SIG-M5 treated with dmso at 0.1 percent for 504 hours (cell line): ENCODE measurements at regions not wholly inside any gene's neighbourhood (a gene's known extent, or its start where the extent isn't known, plus 50 kb on each side); places are given as distances from the start of the nearest gene placed in this dataset.

Experiments
- DNase-seq: peaks from one replicate; lab custom pipeline; 2025; ENCODE audit not compliant: unreplicated experiment; lab: John Stamatoyannopoulos, UW

- no peak for DNase-seq
These were observed 271.7 kb downstream of the CTTN start for GRCh38 chr11:70669871-70670675.

- no peak for DNase-seq
These were observed 272.3 kb downstream of the CTTN start for GRCh38 chr11:70670676-70671034.

- DNase-seq, result no peak
These were observed 272.8 kb downstream of the CTTN start for GRCh38 chr11:70671083-70671482.

GRCh38 chr11:70671611-70672010 lies 273.3 kb downstream of the CTTN start:
- DNase-seq, result no peak

- no peak for DNase-seq
These were observed 274.8 kb downstream of the CTTN start for GRCh38 chr11:70672991-70673653.

GRCh38 chr11:70674605-70675004 lies 276.3 kb downstream of the CTTN start:
- DNase-seq, result no peak

GRCh38 chr11:70675697-70676374 lies 277.5 kb downstream of the CTTN start:
- no peak for DNase-seq

GRCh38 chr11:70677232-70677916 lies 279.0 kb downstream of the CTTN start:
- DNase-seq, result no peak

GRCh38 chr11:70678931-70679900 lies 280.9 kb downstream of the CTTN start:
- DNase-seq, result no peak

- no peak for DNase-seq
These were observed 282.5 kb downstream of the CTTN start for GRCh38 chr11:70680781-70681281.

- DNase-seq, result no peak
These were observed 283.7 kb downstream of the CTTN start for GRCh38 chr11:70682056-70682455.

- no peak for DNase-seq
These were observed 284.4 kb downstream of the CTTN start for GRCh38 chr11:70682760-70683159.

- DNase-seq, result no peak
These were observed 289.4 kb downstream of the CTTN start for GRCh38 chr11:70687716-70688115.

- DNase-seq, result no peak
These were observed 289.8 kb downstream of the CTTN start for GRCh38 chr11:70688142-70688541.

GRCh38 chr11:70689764-70690163 lies 291.4 kb downstream of the CTTN start:
- DNase-seq, result no peak

- no peak for DNase-seq
These were observed 293.8 kb downstream of the CTTN start for GRCh38 chr11:70692131-70692530.

GRCh38 chr11:70694371-70694770 lies 296.0 kb downstream of the CTTN start:
- DNase-seq, result no peak

GRCh38 chr11:70695086-70695960 lies 297.0 kb downstream of the CTTN start:
- DNase-seq, result no peak

- DNase-seq, result no peak
These were observed 297.7 kb downstream of the CTTN start for GRCh38 chr11:70696076-70696475.
